ENCODE measurements at regions not wholly inside any gene's neighbourhood (a gene's known extent, or its start where the extent isn't known, plus 50 kb on each side); places are given as distances from the start of the nearest gene placed in this dataset.

DNA sequence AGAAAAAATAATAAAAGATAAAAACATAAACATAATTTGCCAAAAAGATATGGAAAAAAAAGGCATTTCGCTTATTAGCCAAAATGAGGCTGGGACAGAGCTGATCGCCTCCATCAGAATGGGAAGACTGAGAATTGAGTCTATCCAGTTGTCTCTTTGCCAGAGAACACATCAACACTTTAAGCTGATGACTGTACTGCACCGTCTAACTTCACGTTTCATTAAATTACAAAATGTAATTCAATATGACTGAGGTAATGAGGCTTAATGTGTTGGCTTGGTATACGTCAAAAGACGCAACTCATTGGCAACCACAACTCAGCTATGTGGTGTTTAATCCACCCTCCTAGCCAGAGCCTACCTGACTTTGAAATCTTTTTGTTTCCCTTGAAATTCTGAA is 462.7 kb upstream of the CD180 start:
- TF ChIP-seq CTCF (IDR thresholded peaks at IDR 0.05), result no peak
- Mint-ChIP-seq H3K4me3 (ENCODE audit: unreplicated experiment) (no peak overlapping the region), H3K27ac (ENCODE audit: unreplicated experiment) (no peak overlapping the region)

DNA sequence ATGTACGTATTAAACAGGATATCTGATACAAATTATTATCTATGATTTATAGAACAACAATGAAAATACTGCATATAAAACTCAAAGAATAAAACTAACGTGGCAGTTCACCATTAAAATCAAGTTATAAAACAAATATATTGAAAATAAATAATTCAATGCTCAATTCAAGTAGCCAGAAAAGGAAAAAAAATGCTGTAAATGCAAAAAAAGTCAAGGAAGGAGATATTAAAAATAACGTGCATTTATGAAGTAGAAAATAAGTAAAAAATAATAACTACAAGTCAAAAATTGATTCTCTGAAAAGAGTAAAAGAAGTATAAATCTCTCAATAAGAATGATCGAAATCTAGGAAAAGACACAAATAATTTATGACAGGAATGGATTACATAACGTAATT is 460.5 kb upstream of the CD180 start:
- Mint-ChIP-seq H3K36me3 (ENCODE audit: unreplicated experiment) (no peaks in the 10 kb centered on the region), H3K4me3 (ENCODE audit: unreplicated experiment) (no peak overlapping the region), H3K4me1 (ENCODE audit: unreplicated experiment) (no peaks in the 10 kb centered on the region), H3K27me3 (ENCODE audit: unreplicated experiment) (no peaks in the 10 kb centered on the region), H3K9me3 (ENCODE audit: unreplicated experiment) (no peaks in the 10 kb centered on the region), H3K27ac (ENCODE audit: unreplicated experiment) (no peak overlapping the region)
- no peak for DNase-seq (ENCODE audit: extremely low spot score, unreplicated experiment)
- TF ChIP-seq CTCF (IDR thresholded peaks at IDR 0.05), result no peak

More for the DNA sequence above, 462.7 kb upstream of the CD180 start:
- Mint-ChIP-seq H3K36me3 (ENCODE audit: unreplicated experiment) (no peaks in the 10 kb centered on the region), H3K27me3 (ENCODE audit: unreplicated experiment) (peaks cover 9% of the 10 kb centered on the region), H3K9me3 (ENCODE audit: unreplicated experiment) (peaks cover 8% of the 10 kb centered on the region), H3K4me1 (ENCODE audit: unreplicated experiment) (no peaks in the 10 kb centered on the region)
- no peak for DNase-seq (ENCODE audit: extremely low spot score, unreplicated experiment)

GRCh38 chr5:67652201-67652600 is 455.6 kb upstream of the CD180 start:
- Mint-ChIP-seq H3K27ac (ENCODE audit: unreplicated experiment) (no peak overlapping the region), H3K36me3 (ENCODE audit: unreplicated experiment) (no peaks in the 10 kb centered on the region), H3K4me1 (ENCODE audit: unreplicated experiment) (peaks cover 32% of the 10 kb centered on the region), H3K9me3 (ENCODE audit: unreplicated experiment) (no peaks in the 10 kb centered on the region), H3K4me3 (ENCODE audit: unreplicated experiment) (no peak overlapping the region), H3K27me3 (ENCODE audit: unreplicated experiment) (no peaks in the 10 kb centered on the region)
- DNase-seq (ENCODE audit: extremely low spot score, unreplicated experiment), result no peak
- TF ChIP-seq CTCF (IDR thresholded peaks at IDR 0.05), result no peak

DNA sequence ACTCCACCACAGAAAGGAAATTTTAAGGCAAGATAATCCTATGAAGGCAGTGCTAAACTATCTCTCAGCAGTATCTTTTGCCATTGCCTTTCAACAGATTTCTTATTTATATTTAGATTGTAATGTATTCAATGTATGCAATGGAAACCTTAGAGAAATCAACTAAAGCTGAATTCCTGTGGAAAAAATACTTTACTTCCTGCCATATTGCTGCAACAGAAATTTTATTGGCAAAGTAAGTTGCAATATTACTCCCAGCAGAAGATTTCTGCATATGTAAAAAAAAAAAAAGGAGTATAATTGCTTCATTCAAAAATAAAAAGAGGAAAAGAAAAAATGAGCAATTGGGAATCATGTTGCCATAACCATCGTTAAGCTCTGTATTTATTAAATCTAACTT is 454.6 kb upstream of the CD180 start:
- no peaks in the 10 kb centered on the region for H3K27me3 Mint-ChIP-seq (ENCODE audit: unreplicated experiment)
- no peaks in the 10 kb centered on the region for H3K9me3 Mint-ChIP-seq (ENCODE audit: unreplicated experiment)
- no peak for DNase-seq (ENCODE audit: extremely low spot score, unreplicated experiment)
- no peak overlapping the region for H3K27ac Mint-ChIP-seq (ENCODE audit: unreplicated experiment)
- H3K36me3 Mint-ChIP-seq (ENCODE audit: unreplicated experiment), result no peaks in the 10 kb centered on the region
- no peak for TF ChIP-seq CTCF (IDR thresholded peaks at IDR 0.05)
- H3K4me1 Mint-ChIP-seq (ENCODE audit: unreplicated experiment), result peaks cover 42% of the 10 kb centered on the region
- no peak overlapping the region for H3K4me3 Mint-ChIP-seq (ENCODE audit: unreplicated experiment)

DNA sequence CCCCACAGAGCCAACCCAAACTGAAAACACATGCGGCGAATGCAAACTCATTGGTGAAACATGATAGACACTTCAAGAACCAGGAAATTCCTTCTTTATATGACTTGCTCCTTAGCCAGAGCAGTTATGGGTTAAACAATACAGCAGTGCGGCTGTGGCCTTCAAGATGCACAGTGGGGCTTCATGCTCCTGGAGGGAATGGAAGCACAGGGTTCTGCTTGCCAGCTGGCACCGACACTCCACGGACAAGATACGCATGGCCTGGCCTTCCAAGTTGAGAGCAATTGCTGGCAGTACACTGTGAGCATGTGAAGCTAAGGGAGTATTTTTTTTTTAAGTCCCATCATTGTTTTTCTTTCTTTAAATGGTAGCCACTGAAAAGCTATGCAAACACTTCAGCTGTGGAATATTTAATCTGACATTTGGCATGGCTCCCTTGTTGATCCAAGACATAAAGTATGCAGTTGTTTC is 451.6 kb upstream of the CD180 start:
- no peaks in the 10 kb centered on the region for H3K36me3 Mint-ChIP-seq (ENCODE audit: unreplicated experiment)
- peak overlapping the region; percentile 36 for H3K4me3 Mint-ChIP-seq (ENCODE audit: unreplicated experiment)
- H3K27ac Mint-ChIP-seq (ENCODE audit: unreplicated experiment), result peak overlapping the region; percentile 82
- peaks cover 42% of the 10 kb centered on the region for H3K4me1 Mint-ChIP-seq (ENCODE audit: unreplicated experiment)
- peaks cover 5% of the 10 kb centered on the region for H3K9me3 Mint-ChIP-seq (ENCODE audit: unreplicated experiment)
- no peak for TF ChIP-seq CTCF (IDR thresholded peaks at IDR 0.05)
- H3K27me3 Mint-ChIP-seq (ENCODE audit: unreplicated experiment), result no peaks in the 10 kb centered on the region
- peak; percentile 92 for DNase-seq (ENCODE audit: extremely low spot score, unreplicated experiment)

All from osteocyte (in vitro differentiated cells).